IMR-90 (cell line): ENCODE measurements at regions not wholly inside any gene's neighbourhood (a gene's known extent, or its start where the extent isn't known, plus 50 kb on each side); places are given as distances from the start of the nearest gene placed in this dataset.
A peak's percentile ranks its signal among the peaks of the same experiment; 100 is the strongest.

Experiments
- ATAC-seq: fragments of 200-7000 bp; cut with Tn5 transposase; 2 replicates; pipeline ENCODE4 v1.9.1; 2020; ENCODE audit warnings: low read depth, mild to moderate bottlenecking, moderate library complexity
- BruUV-seq: library from RNA; stranded (reverse); fragments of 400-500 nt; replicated peaks from 2 replicates; lab custom pipeline; 2021; lab: Mats Ljungman, UMichigan
- CTCF ChIA-PET: fragments of 300-600 bp; formaldehyde crosslinking; extraction: SDS; loops from one replicate; lab custom pipeline; 2021; ENCODE audit warnings: antibody characterized with exemption; lab: Yijun Ruan, JAX
- POLR2A ChIA-PET: fragments of 300-600 bp; sonication (Branson Sonifier 250); formaldehyde crosslinking; loops from one replicate; lab custom pipeline; 2022; ENCODE audit warnings: antibody characterized with exemption; ENCODE audit not compliant: unreplicated experiment; lab: Charles Lee
- DNase-seq: peaks from one replicate; pipeline ENCODE4 v3.0.0; 2013
- H2AFZ ChIP-seq: replicated peaks from 2 replicates; pipeline ENCODE3; 2013; ENCODE audit warnings: low read length, mild to moderate bottlenecking; ENCODE audit not compliant: poor library complexity
- H2AK5ac ChIP-seq: 2 replicates; pipeline ENCODE4 v1.6.1; 2013; ENCODE audit warnings: low read depth, low read length, inconsistent platforms
- H2AK9ac ChIP-seq: replicated peaks from 2 replicates; pipeline ENCODE3; 2013; ENCODE audit warnings: mild to moderate bottlenecking, low read depth, low read length, moderate library complexity; ENCODE audit not compliant: poor library complexity
- H2BK120ac ChIP-seq: 2 replicates; pipeline ENCODE4 v1.6.1; 2013; ENCODE audit warnings: low read depth, low read length, inconsistent platforms
- H2BK15ac ChIP-seq: 3 replicates; pipeline ENCODE4 v1.6.1; 2013; ENCODE audit warnings: low read depth, low read length, inconsistent platforms
- H2BK20ac ChIP-seq: 2 replicates; pipeline ENCODE4 v1.6.1; 2013; ENCODE audit warnings: low read depth, mild to moderate bottlenecking, inconsistent platforms, low read length, moderate library complexity
- H2BK5ac ChIP-seq: 2 replicates; pipeline ENCODE4 v1.6.1; 2013; ENCODE audit warnings: mild to moderate bottlenecking, low read depth, low read length, inconsistent platforms; ENCODE audit not compliant: poor library complexity, severe bottlenecking
- H3K14ac ChIP-seq: replicated peaks from 2 replicates; pipeline ENCODE4 v1.6.1; 2013; ENCODE audit warnings: low read depth, low read length, inconsistent platforms
- H3K18ac ChIP-seq: 2 replicates; pipeline ENCODE4 v1.6.1; 2013; ENCODE audit warnings: low read depth, low read length, control low read depth
- H3K23ac ChIP-seq: 2 replicates; pipeline ENCODE4 v1.6.1; 2013; ENCODE audit warnings: low read depth, low read length, inconsistent platforms
- H3K27ac ChIP-seq: 2 replicates; pipeline ENCODE4 v1.5.1; 2013; ENCODE audit warnings: mild to moderate bottlenecking, control low read depth, low read length; ENCODE audit not compliant: insufficient read depth
- H3K27me3 ChIP-seq: 2 replicates; pipeline ENCODE4 v1.6.1; 2013; ENCODE audit warnings: low read length; ENCODE audit not compliant: control insufficient read depth, insufficient read depth
- H3K36me3 ChIP-seq: 2 replicates; pipeline ENCODE4 v1.6.1; 2013; ENCODE audit warnings: low read length, mixed read lengths; ENCODE audit not compliant: control insufficient read depth, insufficient read depth
- H3K4ac ChIP-seq: 2 replicates; pipeline ENCODE4 v1.6.1; 2013; ENCODE audit warnings: low read depth, low read length, inconsistent platforms
- H3K4me1 ChIP-seq: 2 replicates; pipeline ENCODE4 v1.6.1; 2013; ENCODE audit warnings: low read length, mixed read lengths; ENCODE audit not compliant: control insufficient read depth, insufficient read depth
- H3K4me2 ChIP-seq: 2 replicates; pipeline ENCODE4 v1.6.1; 2013; ENCODE audit warnings: low read depth, mild to moderate bottlenecking, control low read depth, low read length, moderate library complexity
- H3K4me3 ChIP-seq: 2 replicates; pipeline ENCODE4 v1.5.1; 2013; ENCODE audit warnings: low read depth, mild to moderate bottlenecking, control low read depth, low read length, moderate library complexity; ENCODE audit not compliant: insufficient read depth
- H3K56ac ChIP-seq: 2 replicates; pipeline ENCODE4 v1.6.1; 2013; ENCODE audit warnings: low read length, inconsistent platforms; ENCODE audit not compliant: insufficient read depth; ENCODE audit errors: extremely low read depth
- H3K79me1 ChIP-seq, 2 experiments: 2 replicates each; pipeline ENCODE4 v1.6.1; 2013; ENCODE audit warnings: low read length in 2 of 2, inconsistent platforms in 1 of 2, low read depth in 1 of 2
- H3K9ac ChIP-seq: 2 replicates; pipeline ENCODE4 v1.6.1; 2013; ENCODE audit warnings: low read depth, low read length, control low read depth
- H3K9me1 ChIP-seq: 2 replicates; pipeline ENCODE4 v1.6.1; 2013; ENCODE audit warnings: low read length, inconsistent platforms; ENCODE audit not compliant: insufficient read depth
- H3K9me3 ChIP-seq: 2 replicates; pipeline ENCODE4 v1.6.1; 2013; ENCODE audit warnings: low read length; ENCODE audit not compliant: control insufficient read depth, insufficient read depth
- H4K20me1 ChIP-seq: 2 replicates; pipeline ENCODE4 v1.6.1; 2013; ENCODE audit warnings: low read length, inconsistent platforms; ENCODE audit not compliant: insufficient read depth
- H4K5ac ChIP-seq: 2 replicates; pipeline ENCODE4 v1.6.1; 2013; ENCODE audit warnings: mild to moderate bottlenecking, low read depth, low read length, control low read depth
- H4K8ac ChIP-seq, 2 experiments: 2 replicates each; pipeline ENCODE4 v1.6.1; 2013; ENCODE audit warnings: low read depth in 2 of 2, low read length in 2 of 2, control low read depth in 1 of 2, inconsistent platforms in 1 of 2
- H4K91ac ChIP-seq: 2 replicates; pipeline ENCODE4 v1.6.1; 2013; ENCODE audit warnings: low read depth, low read length, inconsistent platforms; ENCODE audit not compliant: insufficient read depth
- BHLHE40 ChIP-seq: fragments of 150-350 bp; IDR thresholded peaks from 2 replicates; pipeline ENCODE4 v1.6.1; 2016; ENCODE audit warnings: mild to moderate bottlenecking, low read depth, low read length
- CEBPB ChIP-seq: IDR thresholded peaks from 2 replicates; pipeline ENCODE4 v1.6.1; 2012; ENCODE audit warnings: low read depth, low read length, improper control_type of control experiment
- FOS ChIP-seq: fragments of 150-350 bp; IDR thresholded peaks from 2 replicates; pipeline ENCODE4 v1.6.1; 2016; ENCODE audit warnings: low read depth, low read length
- MXI1 ChIP-seq: IDR thresholded peaks from 2 replicates; pipeline ENCODE4 v1.6.1; 2012; ENCODE audit warnings: low read depth, mild to moderate bottlenecking, low read length, moderate library complexity, borderline replicate concordance
- WGBS, 2 experiments: methylation state at CpG; one replicate each; pipeline versions ENCODE4 v1.1.5 to v1.1.7; 2013; ENCODE audit warnings: missing lambda C conversion rate in 2 of 2; ENCODE audit not compliant: insufficient read length in 1 of 2; ENCODE audit errors: extremely low coverage in 2 of 2; 5-methylcytosine and 5-hydroxymethylcytosine counted together
- dilution Hi-C: fragments of 300-500 bp; cut with HindIII; formaldehyde crosslinking; loops from one replicate; pipeline ENCODE4 v1.14.3; 2018; ENCODE audit warnings: low sequenced_read_pairs; ENCODE audit not compliant: unreplicated experiment
- in situ Hi-C: fragments of 300-500 bp; cut with MboI; formaldehyde crosslinking; loops from 3 replicates; pipeline ENCODE4 v1.14.3; 2019; ENCODE audit warnings: low sequenced_read_pairs, inconsistent platforms, mixed read lengths
- intact Hi-C: fragments of 100-400 bp; cut with micrococcal nuclease; formaldehyde crosslinking; loops from 2 replicates; pipeline ENCODE4 v1.10.0; 2022
- TF ChIP-seq, protein P1 (sequence below): fragments of 150-350 bp; IDR thresholded peaks from 2 replicates; pipeline ENCODE4 v1.6.1; 2017; ENCODE audit warnings: mild to moderate bottlenecking, antibody characterized with exemption, low read length, low read depth

DNA sequence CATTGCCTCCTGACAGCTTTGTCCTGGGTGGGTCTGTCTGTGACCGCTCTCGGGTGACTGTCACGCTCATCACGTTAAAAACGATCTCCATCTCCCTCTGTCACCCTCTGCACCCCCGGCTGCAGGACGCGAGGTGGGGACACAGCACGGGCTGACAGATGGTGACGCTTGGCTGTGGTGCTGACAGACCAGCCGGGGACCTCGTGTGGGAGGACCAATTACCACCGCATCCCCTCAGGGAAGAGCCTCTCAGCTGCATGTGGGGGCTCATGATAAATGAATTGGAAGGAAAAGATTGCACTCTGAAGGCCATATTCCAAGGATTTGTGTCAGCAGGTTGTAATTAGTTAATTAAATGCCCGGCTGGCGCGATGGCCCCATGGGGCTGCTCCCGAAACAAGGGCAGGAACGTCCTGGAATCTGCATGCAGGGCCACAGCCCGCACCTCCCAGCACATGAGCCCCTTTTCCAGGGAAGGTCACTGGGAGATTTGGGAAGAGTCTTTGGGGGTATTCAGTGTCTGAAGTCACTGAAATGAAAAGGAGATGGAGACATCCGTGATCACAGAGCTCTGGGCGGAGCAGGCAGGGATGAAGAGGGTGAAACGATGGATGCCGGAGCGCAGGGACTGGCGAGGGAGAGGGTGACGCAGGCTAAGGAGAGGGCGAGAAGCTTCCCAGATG, 87.1 kb downstream of the ERMARD start:
- Histone ChIP-seq H4K20me1 (no peaks in the 10 kb centered on the region), H3K14ac (no peak overlapping the region), H3K4me2 (no peak overlapping the region), H3K36me3 (no peaks in the 10 kb centered on the region), H2AK5ac (no peak overlapping the region), H4K91ac (no peak overlapping the region), H2BK5ac (no peak overlapping the region), H3K56ac (no peak overlapping the region), H3K9me3 (no peaks in the 10 kb centered on the region), H2BK20ac (no peak overlapping the region), H3K23ac (no peak overlapping the region), H3K4me1 (no peaks in the 10 kb centered on the region), H2BK15ac (no peak overlapping the region), H3K79me1 (no peaks in the 10 kb centered on the region), H2BK120ac (no peak overlapping the region), H3K9me1 (no peaks in the 10 kb centered on the region), H3K4me3 (no peak overlapping the region), H2AFZ (peak overlapping the region; percentile 21), H4K8ac (no peak overlapping the region), H3K27me3 (no peaks in the 10 kb centered on the region; the same call in 1 of the 2 replicates), H3K4ac (no peak overlapping the region), H3K27ac (no peak overlapping the region), H2AK9ac (no peak overlapping the region), H3K9ac (no peak overlapping the region), H4K5ac (no peak overlapping the region), H3K18ac (no peak overlapping the region)
- in situ Hi-C loops: no loop called here
- POLR2A ChIA-PET: no interaction called here
- intact Hi-C loops: loop anchor here (10.0 kb wide), 1 partner anchor 456 kb away; the partner anchor contains the start of gene DLL1
- CTCF ChIA-PET: no interaction called here
- DNase-seq (no peak), ATAC-seq (no peak)
- TF ChIP-seq FOS (no peak), MXI1 (no peak), CEBPB (no peak), BHLHE40 (no peak)
- TF ChIP-seq, protein P1, sequence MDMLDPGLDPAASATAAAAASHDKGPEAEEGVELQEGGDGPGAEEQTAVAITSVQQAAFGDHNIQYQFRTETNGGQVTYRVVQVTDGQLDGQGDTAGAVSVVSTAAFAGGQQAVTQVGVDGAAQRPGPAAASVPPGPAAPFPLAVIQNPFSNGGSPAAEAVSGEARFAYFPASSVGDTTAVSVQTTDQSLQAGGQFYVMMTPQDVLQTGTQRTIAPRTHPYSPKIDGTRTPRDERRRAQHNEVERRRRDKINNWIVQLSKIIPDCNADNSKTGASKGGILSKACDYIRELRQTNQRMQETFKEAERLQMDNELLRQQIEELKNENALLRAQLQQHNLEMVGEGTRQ: no peak
- 77% methylated on average over 9 of the region's 27 CpGs; no CpG with 5 or more reads in 1 of the 2 experiments for WGBS, 2 experiments
- dilution Hi-C loops: no loop called here
- no TSS peak for BruUV-seq
